B cell (primary cell): ENCODE measurements at regions not wholly inside any gene's neighbourhood (a gene's known extent, or its start where the extent isn't known, plus 50 kb on each side); places are given as distances from the start of the nearest gene placed in this dataset.

Experiments
- ATAC-seq: fragments of 200-7000 bp; cut with Tn5 transposase; one replicate; pipeline ENCODE4 v1.10.0; 2021; ENCODE audit warnings: low read depth, mild to moderate bottlenecking, moderate number of reproducible peaks, moderate library complexity
- CTCF ChIA-PET: fragments of 350-600 bp; sonication (Branson Sonifier 250); formaldehyde crosslinking; loops from one replicate; lab custom pipeline; 2021; ENCODE audit warnings: antibody characterized with exemption, inconsistent platforms; lab: Charles Lee
- POLR2A ChIA-PET: fragments of 350-600 bp; sonication (Branson Sonifier 250); formaldehyde crosslinking; loops from one replicate; lab custom pipeline; 2021; ENCODE audit warnings: antibody characterized with exemption; lab: Charles Lee
- DNase-seq: peaks from one replicate; pipeline ENCODE4 v3.0.0; 2013
- H2AFZ ChIP-seq: 2 replicates; pipeline ENCODE4 v1.6.1; 2012; ENCODE audit warnings: mild to moderate bottlenecking, low read depth, low read length; ENCODE audit not compliant: insufficient read depth, poor library complexity, severe bottlenecking
- H3K27ac ChIP-seq, 2 donors: 1 replicate in 1 of 2; 2 replicates in 1 of 2; pipeline ENCODE4 v1.5.1; 2012 to 2013; ENCODE audit warnings: low read length in 2 of 2, mild to moderate bottlenecking in 2 of 2, moderate library complexity in 1 of 2
- H3K27me3 ChIP-seq, 4 experiments: fragments of 200-600 bp in 1 of 4; sonication (generic) in 1 of 4; replicated peaks in 1 of 4; 1 replicate in 2 of 4; 2 replicates in 2 of 4; pipeline versions ENCODE4 v1.6.1 to v1.7.0; 2013 to 2016; ENCODE audit warnings: low read length in 3 of 4, mild to moderate bottlenecking in 2 of 4, mixed read lengths in 1 of 4, moderate library complexity in 1 of 4; ENCODE audit not compliant: insufficient read depth in 4 of 4, control insufficient read depth in 3 of 4; ENCODE audit errors: control extremely low read depth in 1 of 4
- H3K36me3 ChIP-seq, 2 experiments: replicated peaks in 1 of 2; 1 replicate in 1 of 2; 2 replicates in 1 of 2; pipeline versions ENCODE4 v1.6.1 to v1.7.1; 2013; ENCODE audit warnings: low read length in 1 of 2; ENCODE audit not compliant: insufficient read depth in 2 of 2, control insufficient read depth in 1 of 2; ENCODE audit errors: control extremely low read depth in 1 of 2, extremely low read depth in 1 of 2
- H3K4me1 ChIP-seq, 2 donors: fragments of 200-600 bp in 1 of 2; sonication (generic) in 1 of 2; 1 replicate in 1 of 2; 2 replicates in 1 of 2; pipeline versions ENCODE4 v1.5.1 to v1.6.1; 2013 to 2017; ENCODE audit warnings: low read length in 2 of 2; ENCODE audit not compliant: control insufficient read depth in 2 of 2, insufficient read depth in 2 of 2
- H3K4me2 ChIP-seq: replicated peaks from 2 replicates; pipeline ENCODE3; 2012; ENCODE audit warnings: mild to moderate bottlenecking, low read depth, low read length; ENCODE audit not compliant: poor library complexity, severe bottlenecking
- H3K4me3 ChIP-seq, 5 experiments: fragments of 200-600 bp in 1 of 5; sonication (generic) in 1 of 5; 1 replicate in 3 of 5; 2 replicates in 2 of 5; pipeline versions ENCODE4 v1.5.1 to v1.7.0; 2011 to 2016; ENCODE audit warnings: low read length in 4 of 5, mild to moderate bottlenecking in 4 of 5, low read depth in 2 of 5, control low read depth in 1 of 5, moderate library complexity in 1 of 5; ENCODE audit not compliant: insufficient read depth in 1 of 5; ENCODE audit errors: control extremely low read depth in 1 of 5, extremely low read depth in 1 of 5
- H3K79me2 ChIP-seq: fragments of 200-600 bp; sonication (generic); one replicate; pipeline ENCODE4 v1.6.0; 2016; ENCODE audit warnings: low read length; ENCODE audit not compliant: control insufficient read depth, insufficient read depth
- H3K9ac ChIP-seq: fragments of 200-600 bp; sonication (generic); 2 replicates; pipeline ENCODE4 v1.6.1; 2017; ENCODE audit warnings: mild to moderate bottlenecking, low read length, moderate library complexity
- H3K9me3 ChIP-seq, 3 donors: one replicate each; pipeline versions ENCODE4 v1.6.1 to v1.7.1; 2013; ENCODE audit warnings: low read length in 2 of 3; ENCODE audit not compliant: control insufficient read depth in 2 of 3, insufficient read depth in 1 of 3; ENCODE audit errors: control extremely low read depth in 1 of 3
- H4K20me1 ChIP-seq: 2 replicates; pipeline ENCODE4 v1.6.0; 2012; ENCODE audit warnings: mild to moderate bottlenecking, low read length; ENCODE audit not compliant: insufficient read depth, control insufficient read depth, poor library complexity, severe bottlenecking
- H3K27ac Mint-ChIP-seq: one replicate; pipeline ENCODE4 v1.8.0; 2021; ENCODE audit warnings: mixed read lengths
- H3K27me3 Mint-ChIP-seq: one replicate; pipeline ENCODE4 v1.8.0; 2021; ENCODE audit warnings: mixed read lengths
- H3K4me1 Mint-ChIP-seq: one replicate; pipeline ENCODE4 v1.8.0; 2021; ENCODE audit warnings: mixed read lengths
- H3K4me3 Mint-ChIP-seq: one replicate; pipeline ENCODE4 v1.8.0; 2021; ENCODE audit warnings: mixed read lengths
- H3K9me3 Mint-ChIP-seq: one replicate; pipeline ENCODE4 v1.8.0; 2022; ENCODE audit warnings: mixed read lengths; ENCODE audit not compliant: insufficient read depth
- EZH2 ChIP-seq: IDR thresholded peaks from 2 replicates; pipeline ENCODE4 v1.6.1; 2012; ENCODE audit warnings: borderline replicate concordance, low read depth, mild to moderate bottlenecking, moderate library complexity, low read length; ENCODE audit not compliant: insufficient read depth, poor library complexity, severe bottlenecking
- WGBS: methylation state at CpG from one replicate; pipeline ENCODE4 v1.1.5; 2013; ENCODE audit warnings: missing lambda C conversion rate; ENCODE audit not compliant: insufficient coverage; 5-methylcytosine and 5-hydroxymethylcytosine counted together
- intact Hi-C: fragments of 100-400 bp; cut with micrococcal nuclease; formaldehyde crosslinking; loops from one replicate; pipeline ENCODE4 v1.10.0; 2022
- TF ChIP-seq, protein P1 (sequence below): fragments of 200-600 bp; IDR thresholded peaks from one replicate; pipeline ENCODE4 v1.8.0; 2022; ENCODE audit warnings: antibody characterized with exemption, mild to moderate bottlenecking

- POLR2A ChIA-PET: no interaction called here
- Histone ChIP-seq H3K4me1 (no peaks in the 10 kb centered on the region), H3K27ac (no peak overlapping the region), H3K4me2 (no peak overlapping the region), H3K27me3 (no peaks in the 10 kb centered on the region), H3K79me2 (no peaks in the 10 kb centered on the region), H3K4me3 (no peak overlapping the region), H3K36me3 (no peaks in the 10 kb centered on the region), H3K9me3 (peaks cover 0 to 5% (median 5%) of the 10 kb centered on the region in 3 donors), H3K9ac (no peak overlapping the region), H2AFZ (no peak overlapping the region), H4K20me1 (no peaks in the 10 kb centered on the region)
- CTCF ChIA-PET: interaction anchor here (1.3 kb wide), 1 partner anchor 31 kb away, joined by 4 read pairs; no protein-coding TSS in a partner anchor
- intact Hi-C loops: no loop called here
- DNase-seq: no peak
- TF ChIP-seq EZH2: no peak
- TF ChIP-seq, protein P1, sequence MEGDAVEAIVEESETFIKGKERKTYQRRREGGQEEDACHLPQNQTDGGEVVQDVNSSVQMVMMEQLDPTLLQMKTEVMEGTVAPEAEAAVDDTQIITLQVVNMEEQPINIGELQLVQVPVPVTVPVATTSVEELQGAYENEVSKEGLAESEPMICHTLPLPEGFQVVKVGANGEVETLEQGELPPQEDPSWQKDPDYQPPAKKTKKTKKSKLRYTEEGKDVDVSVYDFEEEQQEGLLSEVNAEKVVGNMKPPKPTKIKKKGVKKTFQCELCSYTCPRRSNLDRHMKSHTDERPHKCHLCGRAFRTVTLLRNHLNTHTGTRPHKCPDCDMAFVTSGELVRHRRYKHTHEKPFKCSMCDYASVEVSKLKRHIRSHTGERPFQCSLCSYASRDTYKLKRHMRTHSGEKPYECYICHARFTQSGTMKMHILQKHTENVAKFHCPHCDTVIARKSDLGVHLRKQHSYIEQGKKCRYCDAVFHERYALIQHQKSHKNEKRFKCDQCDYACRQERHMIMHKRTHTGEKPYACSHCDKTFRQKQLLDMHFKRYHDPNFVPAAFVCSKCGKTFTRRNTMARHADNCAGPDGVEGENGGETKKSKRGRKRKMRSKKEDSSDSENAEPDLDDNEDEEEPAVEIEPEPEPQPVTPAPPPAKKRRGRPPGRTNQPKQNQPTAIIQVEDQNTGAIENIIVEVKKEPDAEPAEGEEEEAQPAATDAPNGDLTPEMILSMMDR: no peak
- H3K4me3 Mint-ChIP-seq: no peak overlapping the region
- no peaks in the 10 kb centered on the region for H3K9me3 Mint-ChIP-seq
- no peaks in the 10 kb centered on the region for H3K27me3 Mint-ChIP-seq
- ATAC-seq: no peak
- H3K27ac Mint-ChIP-seq: no peak overlapping the region
- H3K4me1 Mint-ChIP-seq: no peaks in the 10 kb centered on the region
- 92% methylated on average over 1 of the region's 3 CpGs for WGBS
Observed at GRCh38 chr6:151733680-151734320, 73.7 kb upstream of the ESR1 start.

- ChIA-PET POLR2A (no interaction called here), CTCF (interaction anchor here (0.9 kb wide), 1 partner anchor 27 kb away, joined by 3 read pairs; no protein-coding TSS in a partner anchor)
- Mint-ChIP-seq H3K27me3 (no peaks in the 10 kb centered on the region), H3K27ac (no peak overlapping the region), H3K4me3 (no peak overlapping the region), H3K4me1 (no peaks in the 10 kb centered on the region), H3K9me3 (no peaks in the 10 kb centered on the region)
- no peak overlapping the region for H2AFZ ChIP-seq
- intact Hi-C loops: no loop called here
- WGBS: no CpG with 5 or more reads among the region's 3 CpGs
- H3K9me3 ChIP-seq: no peaks in the 10 kb centered on the region
- no peak overlapping the region for H3K27ac ChIP-seq
- no peak overlapping the region for H3K4me3 ChIP-seq
- no peaks in the 10 kb centered on the region for H3K79me2 ChIP-seq
- H3K4me1 ChIP-seq: no peaks in the 10 kb centered on the region
- DNase-seq (no peak), ATAC-seq (no peak)
- no peak overlapping the region for H3K4me2 ChIP-seq
- no peaks in the 10 kb centered on the region for H4K20me1 ChIP-seq
- H3K36me3 ChIP-seq: no peaks in the 10 kb centered on the region
- H3K27me3 ChIP-seq: no peaks in the 10 kb centered on the region
- TF ChIP-seq, protein P1: no peak
- no peak for TF ChIP-seq EZH2
- no peak overlapping the region for H3K9ac ChIP-seq
Observed at GRCh38 chr6:151738267-151738666, 69.2 kb upstream of the ESR1 start.
